Vagina (tissue), 2 donors: ENCODE measurements at regions not wholly inside any gene's neighbourhood (a gene's known extent, or its start where the extent isn't known, plus 50 kb on each side); places are given as distances from the start of the nearest gene placed in this dataset.

Experiments used
- DNase-seq, 2 donors: peaks; one replicate each; pipeline ENCODE4 v3.0.0-alpha.2; 2017; ENCODE audit errors: extremely low spot score in 2 of 2
- H3K27ac ChIP-seq: fragments of 200-600 bp; sonication (generic); one replicate; pipeline ENCODE4 v1.5.1; 2019
- H3K27me3 ChIP-seq: fragments of 200-600 bp; sonication (generic); one replicate; pipeline ENCODE4 v1.5.1; 2019
- H3K36me3 ChIP-seq, 2 donors: fragments of 200-600 bp; sonication (generic); one replicate each; pipeline ENCODE4 v1.5.1; 2017 to 2019
- H3K4me1 ChIP-seq: fragments of 200-600 bp; sonication (generic); one replicate; pipeline ENCODE4 v1.5.1; 2019
- H3K4me3 ChIP-seq, 2 donors: fragments of 200-600 bp; sonication (generic); 1 replicate in 1 of 2; 2 replicates in 1 of 2; pipeline ENCODE4 v1.5.1; 2016 to 2019
- H3K9me3 ChIP-seq: fragments of 200-600 bp; sonication (generic); one replicate; pipeline ENCODE4 v1.5.1; 2019
- POLR2A ChIP-seq, 2 donors: fragments of 450-650 bp; IDR thresholded peaks; one replicate each; pipeline ENCODE4 v1.6.1; 2017; ENCODE audit warnings: antibody characterized with exemption in 2 of 2, mild to moderate bottlenecking in 2 of 2, moderate library complexity in 2 of 2
- POLR2AphosphoS5 ChIP-seq, 2 donors: sonication (generic); formaldehyde crosslinking; IDR thresholded peaks; one replicate each; pipeline ENCODE4 v1.9.0; 2017; ENCODE audit warnings: antibody characterized with exemption in 2 of 2, mild to moderate bottlenecking in 2 of 2, low read depth in 1 of 2; ENCODE audit not compliant: insufficient read depth in 1 of 2
- intact Hi-C: fragments of 100-400 bp; cut with DNase I; formaldehyde crosslinking; loops from one replicate; pipeline ENCODE4 v1.15.1; 2023
- TF ChIP-seq, protein P1 (sequence below), 3 experiments: fragments of 450-650 bp in 2 of 3; fragments of 200-600 bp in 1 of 3; sonication (generic) in 1 of 3; IDR thresholded peaks; one replicate each; pipeline ENCODE4 v1.5.1; 2017 to 2019; ENCODE audit warnings: antibody characterized with exemption in 3 of 3, mild to moderate bottlenecking in 2 of 3, moderate library complexity in 2 of 3

- H3K27me3 ChIP-seq = no peaks in the 10 kb centered on the region
- intact Hi-C loops = no loop called here
Measured at GRCh38 chr11:36878737-36879136, 280.7 kb upstream of the RAG2 start.

GRCh38 chr11:36877149-36877548, 279.1 kb upstream of the RAG2 start:
- TF ChIP-seq, protein P1, sequence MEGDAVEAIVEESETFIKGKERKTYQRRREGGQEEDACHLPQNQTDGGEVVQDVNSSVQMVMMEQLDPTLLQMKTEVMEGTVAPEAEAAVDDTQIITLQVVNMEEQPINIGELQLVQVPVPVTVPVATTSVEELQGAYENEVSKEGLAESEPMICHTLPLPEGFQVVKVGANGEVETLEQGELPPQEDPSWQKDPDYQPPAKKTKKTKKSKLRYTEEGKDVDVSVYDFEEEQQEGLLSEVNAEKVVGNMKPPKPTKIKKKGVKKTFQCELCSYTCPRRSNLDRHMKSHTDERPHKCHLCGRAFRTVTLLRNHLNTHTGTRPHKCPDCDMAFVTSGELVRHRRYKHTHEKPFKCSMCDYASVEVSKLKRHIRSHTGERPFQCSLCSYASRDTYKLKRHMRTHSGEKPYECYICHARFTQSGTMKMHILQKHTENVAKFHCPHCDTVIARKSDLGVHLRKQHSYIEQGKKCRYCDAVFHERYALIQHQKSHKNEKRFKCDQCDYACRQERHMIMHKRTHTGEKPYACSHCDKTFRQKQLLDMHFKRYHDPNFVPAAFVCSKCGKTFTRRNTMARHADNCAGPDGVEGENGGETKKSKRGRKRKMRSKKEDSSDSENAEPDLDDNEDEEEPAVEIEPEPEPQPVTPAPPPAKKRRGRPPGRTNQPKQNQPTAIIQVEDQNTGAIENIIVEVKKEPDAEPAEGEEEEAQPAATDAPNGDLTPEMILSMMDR (IDR thresholded peaks at IDR 0.05) = no peak
- TF ChIP-seq POLR2AphosphoS5 (IDR thresholded peaks at IDR 0.05; ENCODE audit: insufficient read depth in 1 of 2, low read depth in 1 of 2) = no peak
- no peak for TF ChIP-seq POLR2A (IDR thresholded peaks at IDR 0.05)
- Histone ChIP-seq H3K4me1 (no peaks in the 10 kb centered on the region), H3K36me3 (no peaks in the 10 kb centered on the region), H3K4me3 (no peak overlapping the region), H3K27ac (no peak overlapping the region), H3K27me3 (no peaks in the 10 kb centered on the region), H3K9me3 (no peaks in the 10 kb centered on the region)
- DNase-seq = no peak
- intact Hi-C loops = no loop called here

More at GRCh38 chr11:36878737-36879136, 280.7 kb upstream of the RAG2 start:
- Histone ChIP-seq H3K4me3 (no peak overlapping the region), H3K4me1 (no peaks in the 10 kb centered on the region), H3K27ac (no peak overlapping the region), H3K9me3 (no peaks in the 10 kb centered on the region), H3K36me3 (no peaks in the 10 kb centered on the region)
- no peak for DNase-seq
- TF ChIP-seq, protein P1 (IDR thresholded peaks at IDR 0.05) = no peak
- TF ChIP-seq POLR2A (IDR thresholded peaks at IDR 0.05) = no peak
- TF ChIP-seq POLR2AphosphoS5 (IDR thresholded peaks at IDR 0.05; ENCODE audit: insufficient read depth in 1 of 2, low read depth in 1 of 2) = no peak

DNA sequence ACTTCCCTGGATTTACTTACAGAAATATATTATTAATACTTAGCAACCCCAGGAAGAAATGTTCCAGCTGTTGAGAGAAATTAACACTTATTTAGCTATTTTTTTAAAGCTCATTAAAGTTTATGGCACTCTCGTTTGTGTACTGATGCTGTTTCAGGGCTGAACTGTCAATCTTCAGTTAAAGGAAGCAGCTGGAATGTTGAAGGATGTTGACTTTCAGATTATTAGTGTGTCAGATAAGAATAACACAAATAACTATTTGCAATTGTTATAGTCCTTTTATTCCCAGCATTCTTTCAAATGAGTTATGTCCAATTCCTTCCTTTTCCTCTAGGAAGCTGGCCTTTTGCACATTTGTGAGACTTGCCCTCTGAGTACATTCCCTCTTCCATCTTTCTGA, 278.2 kb upstream of the RAG2 start:
- no peaks in the 10 kb centered on the region for H3K27me3 ChIP-seq
- no peaks in the 10 kb centered on the region for H3K4me1 ChIP-seq
- intact Hi-C loops = no loop called here
- H3K27ac ChIP-seq = no peak overlapping the region
- TF ChIP-seq POLR2A (IDR thresholded peaks at IDR 0.05) (no peak), POLR2AphosphoS5 (IDR thresholded peaks at IDR 0.05; ENCODE audit: insufficient read depth in 1 of 2, low read depth in 1 of 2) (no peak)
- TF ChIP-seq, protein P1 (IDR thresholded peaks at IDR 0.05) = no peak
- no peaks in the 10 kb centered on the region for H3K9me3 ChIP-seq
- H3K4me3 ChIP-seq = no peak overlapping the region
- no peaks in the 10 kb centered on the region for H3K36me3 ChIP-seq
- DNase-seq = no peak

GRCh38 chr11:36874291-36874690, 276.3 kb upstream of the RAG2 start:
- Histone ChIP-seq H3K27me3 (no peaks in the 10 kb centered on the region), H3K4me1 (no peaks in the 10 kb centered on the region), H3K4me3 (no peak overlapping the region), H3K9me3 (no peaks in the 10 kb centered on the region), H3K36me3 (no peaks in the 10 kb centered on the region), H3K27ac (no peak overlapping the region)
- TF ChIP-seq, protein P1 (IDR thresholded peaks at IDR 0.05) = no peak
- no peak for TF ChIP-seq POLR2A (IDR thresholded peaks at IDR 0.05)
- TF ChIP-seq POLR2AphosphoS5 (IDR thresholded peaks at IDR 0.05; ENCODE audit: insufficient read depth in 1 of 2, low read depth in 1 of 2) = no peak
- intact Hi-C loops = no loop called here
- no peak for DNase-seq

- Histone ChIP-seq H3K27ac (no peak overlapping the region), H3K9me3 (no peaks in the 10 kb centered on the region), H3K4me3 (no peak overlapping the region), H3K4me1 (no peaks in the 10 kb centered on the region), H3K27me3 (no peaks in the 10 kb centered on the region), H3K36me3 (no peaks in the 10 kb centered on the region)
- no peak for TF ChIP-seq POLR2A (IDR thresholded peaks at IDR 0.05)
- TF ChIP-seq POLR2AphosphoS5 (IDR thresholded peaks at IDR 0.05; ENCODE audit: insufficient read depth in 1 of 2, low read depth in 1 of 2) = no peak
- TF ChIP-seq, protein P1 (IDR thresholded peaks at IDR 0.05) = no peak
- intact Hi-C loops = no loop called here
- no peak for DNase-seq
Measured at GRCh38 chr11:36870361-36870760, 272.3 kb upstream of the RAG2 start.
